HG02610 (cell line): ENCODE measurements at regions not wholly inside any gene's neighbourhood (a gene's known extent, or its start where the extent isn't known, plus 50 kb on each side); places are given as distances from the start of the nearest gene placed in this dataset.

Source experiments
- ATAC-seq: cut with Tn5 transposase; IDR thresholded peaks from one replicate; pipeline ENCODE4 v1.9.1; 2021; ENCODE audit warnings: mild to moderate bottlenecking, moderate library complexity; ENCODE audit not compliant: unreplicated experiment

GRCh38 chrY:17235769-17236168 lies 644.3 kb downstream of the CDY2B start:
- ATAC-seq: no peak

GRCh38 chrY:17233435-17234109 lies 646.4 kb downstream of the CDY2B start:
- no peak for ATAC-seq

GRCh38 chrY:17231994-17232393 lies 648.0 kb downstream of the CDY2B start:
- ATAC-seq: no peak

- ATAC-seq: no peak
Observed at GRCh38 chrY:17223502-17223901, 656.5 kb downstream of the CDY2B start.

GRCh38 chrY:17202395-17202794 lies 677.6 kb downstream of the CDY2B start:
- no peak for ATAC-seq

- no peak for ATAC-seq
Observed at GRCh38 chrY:17184299-17184698, 695.7 kb downstream of the CDY2B start.

- no peak for ATAC-seq
Observed at GRCh38 chrY:17166881-17167280, 713.1 kb downstream of the CDY2B start.

GRCh38 chrY:17122166-17122565 lies 757.9 kb downstream of the CDY2B start:
- ATAC-seq: no peak

- no peak for ATAC-seq
Observed at GRCh38 chrY:17085303-17085702, 794.7 kb downstream of the CDY2B start.

- ATAC-seq: no peak
Observed at GRCh38 chrY:17079887-17080286, 800.1 kb downstream of the CDY2B start.

- no peak for ATAC-seq
Observed at GRCh38 chrY:17067307-17067706, 812.7 kb downstream of the CDY2B start.

GRCh38 chrY:17053041-17053440 lies 827.0 kb downstream of the CDY2B start:
- no peak for ATAC-seq

GRCh38 chrY:17050374-17050773 lies 829.6 kb downstream of the CDY2B start:
- ATAC-seq: no peak

- no peak for ATAC-seq
Observed at GRCh38 chrY:17045124-17045523, 834.9 kb downstream of the CDY2B start.

- no peak for ATAC-seq
Observed at GRCh38 chrY:17044723-17045122, 835.3 kb downstream of the CDY2B start.

GRCh38 chrY:17044272-17044671 lies 835.7 kb downstream of the CDY2B start:
- no peak for ATAC-seq

GRCh38 chrY:17038439-17038838 lies 841.6 kb downstream of the CDY2B start:
- ATAC-seq: no peak

GRCh38 chrY:17018126-17018525 lies 861.9 kb downstream of the CDY2B start:
- ATAC-seq: no peak

GRCh38 chrY:16993551-16993950 lies 886.5 kb downstream of the CDY2B start:
- ATAC-seq: no peak

GRCh38 chrY:16981776-16982175 lies 898.2 kb downstream of the CDY2B start:
- ATAC-seq: no peak

GRCh38 chrY:16959071-16959470 lies 920.9 kb downstream of the CDY2B start:
- no peak for ATAC-seq

- no peak for ATAC-seq
Observed at GRCh38 chrY:16947221-16947620, 932.8 kb downstream of the CDY2B start.
